Activated T-helper 1 cell treated with anti-CD3 and anti-CD28 coated beads, Interleukin-12 subunit alpha, Interleukin-12 subunit beta, Interleukin-2, Interleukin-4 antibody, amounts not matched to agents 30 ng/mL and 10 ng/mL and 1 ng/mL, durations not matched to agents 14 hours and 24 hours and 36 hours (primary cell): ENCODE measurements at regions not wholly inside any gene's neighbourhood (a gene's known extent, or its start where the extent isn't known, plus 50 kb on each side); places are given as distances from the start of the nearest gene placed in this dataset.

ENCODE experiments used
- DNase-seq: peaks from one replicate; pipeline ENCODE4 v3.0.0; 2021; ENCODE audit warnings: low spot score
- H3K27ac Mint-ChIP-seq: one replicate; pipeline ENCODE4 v1.8.0; 2021; ENCODE audit warnings: mild to moderate bottlenecking, mixed read lengths
- H3K27me3 Mint-ChIP-seq: one replicate; pipeline ENCODE4 v1.8.0; 2022; ENCODE audit warnings: mild to moderate bottlenecking, moderate library complexity, mixed read lengths; ENCODE audit not compliant: insufficient read depth
- H3K36me3 Mint-ChIP-seq: one replicate; pipeline ENCODE4 v1.8.0; 2021; ENCODE audit warnings: low read depth, mixed read lengths
- H3K4me1 Mint-ChIP-seq: one replicate; pipeline ENCODE4 v1.8.0; 2021; ENCODE audit warnings: low read depth, mixed read lengths
- H3K4me3 Mint-ChIP-seq: one replicate; pipeline ENCODE4 v1.8.0; 2021; ENCODE audit warnings: mild to moderate bottlenecking, moderate library complexity, mixed read lengths
- H3K9me3 Mint-ChIP-seq: one replicate; pipeline ENCODE4 v1.8.0; 2021; ENCODE audit warnings: mixed read lengths
- intact Hi-C: fragments of 100-400 bp; cut with micrococcal nuclease; formaldehyde crosslinking; loops from one replicate; pipeline ENCODE4 v1.15.1; 2024

GRCh38 chr6:113642714-113643406 is 214.3 kb upstream of the MARCKS start:
- no peak for DNase-seq
- H3K27ac Mint-ChIP-seq = no peak overlapping the region
- intact Hi-C loops = no loop called here
- no peaks in the 10 kb centered on the region for H3K36me3 Mint-ChIP-seq
- no peaks in the 10 kb centered on the region for H3K9me3 Mint-ChIP-seq
- H3K4me3 Mint-ChIP-seq = no peak overlapping the region
- H3K4me1 Mint-ChIP-seq = no peaks in the 10 kb centered on the region
- H3K27me3 Mint-ChIP-seq = peaks cover 2% of the 10 kb centered on the region

GRCh38 chr6:113643407-113643770 is 213.8 kb upstream of the MARCKS start:
- no peak for DNase-seq
- intact Hi-C loops = no loop called here
- H3K9me3 Mint-ChIP-seq = no peaks in the 10 kb centered on the region
- H3K4me3 Mint-ChIP-seq = no peak overlapping the region
- no peaks in the 10 kb centered on the region for H3K36me3 Mint-ChIP-seq
- no peak overlapping the region for H3K27ac Mint-ChIP-seq
- H3K4me1 Mint-ChIP-seq = no peaks in the 10 kb centered on the region
- H3K27me3 Mint-ChIP-seq = peaks cover 2% of the 10 kb centered on the region

GRCh38 chr6:113644861-113645575 is 212.1 kb upstream of the MARCKS start:
- Mint-ChIP-seq H3K36me3 (no peaks in the 10 kb centered on the region), H3K9me3 (no peaks in the 10 kb centered on the region), H3K4me1 (no peaks in the 10 kb centered on the region), H3K27me3 (peaks cover 2% of the 10 kb centered on the region), H3K4me3 (no peak overlapping the region), H3K27ac (no peak overlapping the region)
- intact Hi-C loops = loop anchor here (1.0 kb wide), 1 partner anchor 14 kb away; no protein-coding TSS in a partner anchor
- DNase-seq = no peak

- Mint-ChIP-seq H3K36me3 (no peaks in the 10 kb centered on the region), H3K27ac (no peak overlapping the region), H3K4me1 (no peaks in the 10 kb centered on the region), H3K4me3 (no peak overlapping the region), H3K27me3 (peaks cover 2% of the 10 kb centered on the region), H3K9me3 (no peaks in the 10 kb centered on the region)
- DNase-seq = no peak
- intact Hi-C loops = no loop called here
Observed at GRCh38 chr6:113645576-113645970, 211.6 kb upstream of the MARCKS start.

- intact Hi-C loops = no loop called here
- no peak for DNase-seq
- H3K27ac Mint-ChIP-seq = no peak overlapping the region
- no peaks in the 10 kb centered on the region for H3K4me1 Mint-ChIP-seq
- no peaks in the 10 kb centered on the region for H3K36me3 Mint-ChIP-seq
- H3K4me3 Mint-ChIP-seq = no peak overlapping the region
- no peaks in the 10 kb centered on the region for H3K9me3 Mint-ChIP-seq
- H3K27me3 Mint-ChIP-seq = peaks cover 2% of the 10 kb centered on the region
Observed at GRCh38 chr6:113645986-113646385, 211.2 kb upstream of the MARCKS start.

- Mint-ChIP-seq H3K4me1 (no peaks in the 10 kb centered on the region), H3K27ac (no peak overlapping the region), H3K36me3 (no peaks in the 10 kb centered on the region), H3K27me3 (peaks cover 2% of the 10 kb centered on the region), H3K9me3 (no peaks in the 10 kb centered on the region), H3K4me3 (no peak overlapping the region)
- intact Hi-C loops = no loop called here
- no peak for DNase-seq
Observed at GRCh38 chr6:113646701-113647100, 210.4 kb upstream of the MARCKS start.

- peaks cover 2% of the 10 kb centered on the region for H3K27me3 Mint-ChIP-seq
- H3K27ac Mint-ChIP-seq = no peak overlapping the region
- intact Hi-C loops = no loop called here
- DNase-seq = no peak
- H3K4me1 Mint-ChIP-seq = no peaks in the 10 kb centered on the region
- H3K4me3 Mint-ChIP-seq = no peak overlapping the region
- H3K9me3 Mint-ChIP-seq = no peaks in the 10 kb centered on the region
- no peaks in the 10 kb centered on the region for H3K36me3 Mint-ChIP-seq
Observed at GRCh38 chr6:113647143-113647889, 209.8 kb upstream of the MARCKS start.

- intact Hi-C loops = no loop called here
- H3K9me3 Mint-ChIP-seq = no peaks in the 10 kb centered on the region
- H3K4me1 Mint-ChIP-seq = no peaks in the 10 kb centered on the region
- H3K27ac Mint-ChIP-seq = no peak overlapping the region
- no peaks in the 10 kb centered on the region for H3K36me3 Mint-ChIP-seq
- H3K27me3 Mint-ChIP-seq = no peaks in the 10 kb centered on the region
- no peak overlapping the region for H3K4me3 Mint-ChIP-seq
- no peak for DNase-seq
Observed at GRCh38 chr6:113648698-113649097, 208.4 kb upstream of the MARCKS start.

GRCh38 chr6:113649276-113649675 is 207.9 kb upstream of the MARCKS start:
- Mint-ChIP-seq H3K27me3 (no peaks in the 10 kb centered on the region), H3K4me1 (no peaks in the 10 kb centered on the region), H3K4me3 (no peak overlapping the region)

GRCh38 chr6:113649880-113650609 is 207.1 kb upstream of the MARCKS start:
- Mint-ChIP-seq H3K27ac (no peak overlapping the region), H3K4me1 (no peaks in the 10 kb centered on the region), H3K36me3 (no peaks in the 10 kb centered on the region), H3K9me3 (no peaks in the 10 kb centered on the region), H3K27me3 (no peaks in the 10 kb centered on the region), H3K4me3 (no peak overlapping the region)
- no peak for DNase-seq
- intact Hi-C loops = no loop called here

More at GRCh38 chr6:113649276-113649675, 207.9 kb upstream of the MARCKS start:
- H3K9me3 Mint-ChIP-seq = no peaks in the 10 kb centered on the region
- no peaks in the 10 kb centered on the region for H3K36me3 Mint-ChIP-seq
- intact Hi-C loops = no loop called here
- H3K27ac Mint-ChIP-seq = no peak overlapping the region
- no peak for DNase-seq

GRCh38 chr6:113650610-113650979 is 206.6 kb upstream of the MARCKS start:
- no peaks in the 10 kb centered on the region for H3K4me1 Mint-ChIP-seq
- intact Hi-C loops = no loop called here
- H3K36me3 Mint-ChIP-seq = no peaks in the 10 kb centered on the region
- H3K9me3 Mint-ChIP-seq = no peaks in the 10 kb centered on the region
- no peaks in the 10 kb centered on the region for H3K27me3 Mint-ChIP-seq
- DNase-seq = no peak
- H3K27ac Mint-ChIP-seq = no peak overlapping the region
- H3K4me3 Mint-ChIP-seq = no peak overlapping the region

- Mint-ChIP-seq H3K36me3 (no peaks in the 10 kb centered on the region), H3K4me3 (no peak overlapping the region), H3K9me3 (no peaks in the 10 kb centered on the region), H3K27me3 (no peaks in the 10 kb centered on the region), H3K4me1 (no peaks in the 10 kb centered on the region), H3K27ac (no peak overlapping the region)
- intact Hi-C loops = no loop called here
- DNase-seq = no peak
Observed at GRCh38 chr6:113651120-113651519, 206.0 kb upstream of the MARCKS start.

GRCh38 chr6:113651920-113652319 is 205.2 kb upstream of the MARCKS start:
- Mint-ChIP-seq H3K27me3 (no peaks in the 10 kb centered on the region), H3K36me3 (no peaks in the 10 kb centered on the region), H3K4me1 (no peaks in the 10 kb centered on the region), H3K9me3 (no peaks in the 10 kb centered on the region), H3K27ac (no peak overlapping the region), H3K4me3 (no peak overlapping the region)
- intact Hi-C loops = no loop called here
- no peak for DNase-seq
